HG03095 (cell line): ENCODE measurements at regions not wholly inside any gene's neighbourhood (a gene's known extent, or its start where the extent isn't known, plus 50 kb on each side); places are given as distances from the start of the nearest gene placed in this dataset.
"Not testable (repeated sequence)": the region's sequence is repeated elsewhere in the genome, so short reads cannot be mapped to it uniquely, and the experiment has no call there.

Source experiments
- ATAC-seq: cut with Tn5 transposase; IDR thresholded peaks from one replicate; pipeline ENCODE4 v1.9.1; 2021; ENCODE audit warnings: moderate library complexity; ENCODE audit not compliant: unreplicated experiment

GRCh38 chr18:34521040-34521439 lies 189.1 kb upstream of the DTNA start:
- ATAC-seq = no peak

GRCh38 chr18:34522603-34523002 lies 187.5 kb upstream of the DTNA start:
- no peak for ATAC-seq

- no peak for ATAC-seq
Observed at GRCh38 chr18:34525244-34525643, 184.9 kb upstream of the DTNA start.

GRCh38 chr18:34528177-34528576 lies 181.9 kb upstream of the DTNA start:
- ATAC-seq = no peak

GRCh38 chr18:34529358-34530335 lies 180.5 kb upstream of the DTNA start:
- ATAC-seq = no peak

DNA sequence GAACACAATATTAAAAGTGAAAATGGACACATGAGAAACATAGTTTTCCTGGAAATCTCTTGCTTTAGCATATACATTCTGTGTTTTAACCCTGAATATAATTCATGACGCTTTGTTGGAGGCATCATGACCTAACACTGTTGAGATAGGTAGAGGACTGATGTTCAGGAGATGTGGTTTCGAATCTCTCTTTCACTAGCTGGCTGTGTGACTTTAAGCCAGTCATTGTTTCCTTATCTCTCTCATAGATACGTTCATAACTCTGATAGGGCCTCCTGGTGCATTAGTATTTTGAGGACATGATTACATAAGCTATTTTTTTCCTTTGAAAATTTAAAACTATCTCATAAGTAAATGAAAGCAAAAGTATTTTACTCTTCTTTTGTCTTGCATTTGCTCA lies 179.0 kb upstream of the DTNA start:
- no peak for ATAC-seq

GRCh38 chr18:34534642-34535041 lies 175.5 kb upstream of the DTNA start:
- not testable (repeated sequence) for ATAC-seq

GRCh38 chr18:34540897-34541296 lies 169.2 kb upstream of the DTNA start:
- no peak for ATAC-seq

DNA sequence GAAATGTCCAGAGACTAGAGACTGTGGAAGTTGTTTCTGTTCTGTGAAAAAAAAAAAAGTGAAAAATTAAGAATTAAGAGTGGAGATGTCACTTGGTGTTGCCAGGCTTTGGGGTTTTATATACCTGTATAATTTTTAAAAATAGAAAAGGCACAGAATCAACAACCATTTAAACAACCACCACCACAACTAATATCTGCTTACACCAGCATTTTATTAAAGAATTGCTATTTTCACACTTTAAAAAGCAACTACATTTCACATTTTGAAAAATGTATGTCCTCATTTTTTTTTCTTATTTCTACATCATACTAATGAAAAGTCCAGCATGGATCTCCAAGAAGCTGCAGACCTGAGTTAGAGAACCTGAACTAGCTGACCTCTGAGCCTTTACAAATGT lies 167.5 kb upstream of the DTNA start:
- no peak for ATAC-seq

DNA sequence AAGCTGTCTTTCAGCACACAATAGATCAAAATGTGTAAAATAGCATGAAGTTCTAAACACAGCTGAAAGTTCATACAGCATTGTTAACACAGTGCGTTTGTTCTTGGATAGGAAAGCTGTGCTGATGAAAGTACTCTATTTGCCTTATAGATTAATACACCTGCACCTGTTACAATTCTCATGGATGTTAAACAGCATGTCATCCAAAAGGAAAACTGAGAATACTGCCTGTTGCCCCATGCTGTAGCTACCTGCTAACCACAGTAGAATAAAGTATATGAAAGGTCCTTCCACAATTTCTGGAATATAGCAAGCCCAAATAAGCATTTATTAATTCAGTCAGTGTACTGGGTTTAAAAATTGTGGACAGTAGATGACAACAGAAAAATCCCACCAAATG lies 166.7 kb upstream of the DTNA start:
- ATAC-seq = no peak

- ATAC-seq = no peak
Observed at GRCh38 chr18:34543945-34544344, 166.2 kb upstream of the DTNA start.

DNA sequence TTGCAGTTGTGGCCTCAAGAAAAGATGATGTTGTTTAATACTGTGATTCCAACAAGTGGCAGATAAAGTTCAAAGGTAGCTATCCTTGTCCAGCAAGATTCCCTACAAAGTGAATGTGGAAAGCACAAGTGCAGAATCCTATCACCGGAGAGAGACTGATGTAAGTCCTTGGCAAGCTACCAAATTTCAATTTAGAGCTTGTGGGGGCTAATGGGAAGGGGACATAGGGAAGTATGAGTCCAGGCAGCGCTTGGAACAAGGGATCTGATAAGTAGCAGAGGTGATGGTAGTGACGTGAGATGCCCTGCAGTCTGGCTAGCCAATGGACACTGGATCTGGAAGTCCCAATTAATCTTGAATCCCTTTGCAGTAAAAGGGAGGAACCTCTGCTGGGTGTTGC lies 165.2 kb upstream of the DTNA start:
- ATAC-seq = no peak

- ATAC-seq = no peak
Observed at GRCh38 chr18:34548120-34548972, 161.8 kb upstream of the DTNA start.

DNA sequence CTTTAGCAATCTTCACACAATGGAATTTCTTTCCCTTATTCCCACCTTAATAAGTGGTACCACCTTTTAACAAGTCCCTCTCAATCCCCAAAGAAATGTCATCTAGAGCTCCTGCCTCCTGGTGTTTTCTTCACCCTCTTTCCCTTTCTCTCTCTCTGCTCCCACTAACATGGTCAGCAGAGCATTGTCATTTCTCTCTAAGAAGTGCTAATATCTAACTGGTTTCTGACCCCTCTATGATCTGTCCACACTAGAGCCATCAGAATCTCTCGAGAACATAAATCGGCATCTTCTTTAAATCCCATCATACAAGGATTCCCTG lies 161.2 kb upstream of the DTNA start:
- ATAC-seq = no peak

GRCh38 chr18:34549367-34549766 lies 160.7 kb upstream of the DTNA start:
- ATAC-seq = no peak

DNA sequence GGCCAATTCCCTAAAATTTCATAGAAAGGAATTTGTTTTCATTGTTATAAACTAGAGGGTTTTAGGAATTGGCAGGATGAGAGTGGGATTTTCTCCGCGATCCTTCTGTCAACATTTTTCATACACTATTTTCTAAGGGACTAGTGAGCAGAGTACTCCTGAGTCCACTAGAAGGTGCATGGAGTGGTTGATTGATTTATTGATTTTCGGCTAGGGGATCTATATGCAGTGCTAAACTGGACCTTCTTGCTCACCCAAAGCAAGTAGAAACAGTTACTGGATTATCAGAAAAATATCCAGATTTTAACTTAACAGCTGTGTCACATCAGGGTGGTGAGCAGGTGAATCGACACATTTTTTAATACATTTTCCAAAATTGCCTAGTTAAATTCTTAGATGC lies 159.9 kb upstream of the DTNA start:
- no peak for ATAC-seq

- no peak for ATAC-seq
Observed at GRCh38 chr18:34550902-34551301, 159.2 kb upstream of the DTNA start.

GRCh38 chr18:34551824-34552223 lies 158.3 kb upstream of the DTNA start:
- ATAC-seq = no peak

- ATAC-seq = no peak
Observed at GRCh38 chr18:34562252-34562870, 147.7 kb upstream of the DTNA start.

DNA sequence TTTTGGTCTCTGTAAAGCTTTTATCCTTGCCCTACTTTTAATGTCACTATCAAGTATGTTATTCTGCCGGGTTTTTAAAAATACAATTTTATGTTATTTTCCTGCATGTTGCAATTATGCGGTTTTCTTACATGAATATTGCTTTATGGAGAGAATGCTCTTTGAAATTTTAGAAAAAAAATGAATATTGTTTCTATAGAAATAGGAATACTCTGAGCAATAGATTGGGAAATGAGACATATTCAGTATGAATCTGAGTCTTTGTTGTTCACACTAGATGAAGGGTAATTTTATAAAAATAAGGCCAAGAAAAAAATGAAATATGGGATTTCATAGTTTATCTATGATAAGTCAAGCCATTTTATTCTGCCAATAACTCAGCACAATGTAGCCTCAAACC lies 142.2 kb upstream of the DTNA start:
- no peak for ATAC-seq

DNA sequence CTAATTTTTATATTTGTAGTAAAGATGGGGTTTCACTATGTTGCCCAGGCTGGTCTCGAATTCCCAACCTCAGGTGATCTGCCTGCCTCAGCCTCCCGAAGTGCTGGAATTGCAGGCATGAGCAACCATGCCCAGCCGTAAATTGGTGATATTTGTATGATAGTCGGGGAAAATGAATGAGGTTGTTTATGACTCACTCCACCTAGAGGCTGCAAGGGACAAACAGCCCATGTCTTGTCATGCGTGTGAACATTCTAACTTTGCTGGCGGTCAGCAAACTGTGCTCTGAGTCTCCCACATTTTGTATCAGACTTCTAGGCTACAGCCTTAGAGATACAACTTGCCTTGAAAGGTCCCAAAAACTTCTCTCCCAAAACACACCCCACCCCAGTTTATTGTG lies 133.5 kb upstream of the DTNA start:
- no peak for ATAC-seq

- no peak for ATAC-seq
Observed at GRCh38 chr18:34583895-34584294, 126.2 kb upstream of the DTNA start.
